GM18519 (cell line): ENCODE measurements at regions not wholly inside any gene's neighbourhood (a gene's known extent, or its start where the extent isn't known, plus 50 kb on each side); places are given as distances from the start of the nearest gene placed in this dataset.

Source experiments
- ATAC-seq: cut with Tn5 transposase; IDR thresholded peaks from one replicate; pipeline ENCODE4 v1.9.1; 2021; ENCODE audit warnings: mild to moderate bottlenecking, moderate library complexity; ENCODE audit not compliant: unreplicated experiment, low FRiP score

DNA sequence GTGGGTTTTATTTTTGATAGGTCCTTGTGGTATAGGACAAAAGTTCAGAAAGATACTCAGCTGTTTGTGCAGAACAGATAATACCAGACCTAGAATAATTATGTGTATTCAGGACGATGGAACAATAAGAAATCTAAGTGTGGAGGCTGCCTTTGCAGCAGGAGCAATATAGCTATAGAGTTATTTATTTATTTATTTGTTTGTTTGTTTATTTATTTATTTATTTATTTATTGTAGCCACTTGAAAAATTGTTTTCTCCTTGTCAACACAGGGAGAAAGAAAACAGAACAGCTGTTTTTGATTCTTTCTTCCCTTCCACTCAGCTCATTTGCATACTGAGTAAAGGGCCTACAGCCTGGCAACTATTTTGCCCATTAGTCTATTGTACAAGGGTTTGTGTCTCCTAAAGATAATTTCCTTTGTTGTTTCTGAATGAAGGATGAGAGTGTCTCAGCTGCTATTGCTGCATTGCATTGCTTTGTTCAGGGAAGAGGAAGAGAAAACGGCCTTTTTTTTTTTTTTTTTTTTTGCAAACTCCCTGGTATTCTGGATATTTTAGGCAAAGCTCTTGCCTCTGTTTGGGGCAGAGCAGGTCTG, 56.0 kb upstream of the ESX1 start:
- ATAC-seq = no peak

- ATAC-seq = no peak
Observed at GRCh38 chrX:104310090-104310489, 55.4 kb upstream of the ESX1 start.

DNA sequence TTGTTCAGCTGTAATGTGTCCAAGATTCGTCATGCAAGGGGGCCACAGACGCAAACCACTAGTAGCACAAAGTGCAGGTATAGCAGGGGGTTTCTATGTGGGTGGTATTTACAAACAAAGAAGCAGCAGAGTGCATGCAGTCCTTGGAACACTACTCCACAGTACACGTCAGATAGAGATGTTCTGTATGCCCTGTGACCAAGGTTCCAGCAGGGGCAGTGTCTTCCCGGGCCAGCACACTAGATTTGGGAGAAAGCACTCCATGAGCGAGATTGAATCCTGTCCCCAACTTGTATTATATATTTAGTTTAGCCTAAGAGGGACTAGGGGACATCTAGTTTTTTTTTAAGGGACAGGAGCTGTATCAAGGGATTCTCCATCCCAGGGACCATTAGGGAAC, 54.4 kb upstream of the ESX1 start:
- no peak for ATAC-seq

DNA sequence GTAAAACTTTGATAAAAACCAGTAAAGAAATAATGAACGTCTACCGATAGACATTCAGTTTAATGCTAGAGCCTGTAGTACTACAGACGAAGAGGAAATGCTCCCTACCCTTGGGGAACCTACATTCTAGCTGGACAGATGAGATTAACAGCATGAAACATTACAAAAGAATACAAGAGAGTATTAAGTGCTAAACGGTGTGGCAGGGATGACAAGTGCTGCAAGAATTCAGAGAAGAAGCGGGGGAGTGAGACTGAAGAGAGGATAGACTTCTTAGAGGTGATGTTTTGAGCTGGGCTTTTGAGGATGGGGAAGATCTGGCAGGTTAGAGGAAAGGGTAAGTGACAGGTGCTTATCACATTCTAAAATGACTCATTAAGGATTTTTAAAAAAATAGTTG, 52.6 kb upstream of the ESX1 start:
- ATAC-seq = no peak

DNA sequence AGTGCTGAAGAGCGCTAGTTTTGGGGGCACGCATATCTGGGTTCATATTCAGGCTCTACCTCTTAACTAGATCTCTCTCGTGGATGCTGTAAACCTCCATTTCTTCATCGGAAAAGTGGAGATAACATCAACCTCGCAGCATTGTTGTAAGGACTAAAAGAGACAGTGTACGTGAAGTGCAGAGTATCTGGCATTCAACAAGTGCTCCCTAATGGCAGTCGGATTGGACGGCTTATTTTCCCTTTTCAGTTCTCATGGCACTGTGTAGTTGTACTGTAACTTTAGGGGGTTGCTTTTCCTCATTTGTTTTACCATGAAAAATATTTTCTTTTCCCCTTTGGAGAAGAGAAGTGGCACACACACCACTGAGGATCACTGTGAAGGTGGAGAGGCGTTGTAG, 51.4 kb upstream of the ESX1 start:
- ATAC-seq = no peak
